Suprapubic skin (tissue), 3 donors: ENCODE measurements at regions not wholly inside any gene's neighbourhood (a gene's known extent, or its start where the extent isn't known, plus 50 kb on each side); places are given as distances from the start of the nearest gene placed in this dataset.

Experiments used
- POLR2AphosphoS5 ChIP-seq, 3 donors: sonication (generic); formaldehyde crosslinking; IDR thresholded peaks; one replicate each; pipeline ENCODE4 v1.6.1; 2017; ENCODE audit warnings: antibody characterized with exemption in 3 of 3
- TF ChIP-seq, protein P1 (sequence below), 2 donors: fragments of 200-600 bp in 1 of 2; fragments of 450-650 bp in 1 of 2; sonication (generic) in 1 of 2; IDR thresholded peaks; one replicate each; pipeline ENCODE4 v1.5.1; 2016 to 2019; ENCODE audit warnings: antibody characterized with exemption in 2 of 2, mild to moderate bottlenecking in 1 of 2, moderate library complexity in 1 of 2

DNA sequence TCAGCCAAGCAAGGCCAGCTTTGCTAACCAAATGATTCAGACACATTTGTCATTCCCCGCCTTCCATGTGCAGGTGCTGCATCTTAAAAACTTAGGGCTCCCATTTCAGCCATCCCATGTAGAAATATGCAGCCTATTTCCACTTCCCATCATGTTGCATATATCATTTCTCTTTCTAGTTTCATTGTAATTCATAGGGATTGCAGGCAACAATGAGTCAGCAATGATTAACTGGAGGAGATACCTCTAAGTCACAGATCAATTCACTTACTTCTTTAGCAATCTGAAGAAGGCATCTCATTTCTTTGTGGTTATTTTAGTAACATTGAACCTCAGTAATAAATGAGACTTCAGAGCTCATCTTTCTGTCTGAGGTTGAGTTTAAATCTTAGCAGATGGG is 276.1 kb upstream of the PKDCC start:
- no peak for TF ChIP-seq POLR2AphosphoS5 (IDR thresholded peaks at IDR 0.05)
- TF ChIP-seq, protein P1, sequence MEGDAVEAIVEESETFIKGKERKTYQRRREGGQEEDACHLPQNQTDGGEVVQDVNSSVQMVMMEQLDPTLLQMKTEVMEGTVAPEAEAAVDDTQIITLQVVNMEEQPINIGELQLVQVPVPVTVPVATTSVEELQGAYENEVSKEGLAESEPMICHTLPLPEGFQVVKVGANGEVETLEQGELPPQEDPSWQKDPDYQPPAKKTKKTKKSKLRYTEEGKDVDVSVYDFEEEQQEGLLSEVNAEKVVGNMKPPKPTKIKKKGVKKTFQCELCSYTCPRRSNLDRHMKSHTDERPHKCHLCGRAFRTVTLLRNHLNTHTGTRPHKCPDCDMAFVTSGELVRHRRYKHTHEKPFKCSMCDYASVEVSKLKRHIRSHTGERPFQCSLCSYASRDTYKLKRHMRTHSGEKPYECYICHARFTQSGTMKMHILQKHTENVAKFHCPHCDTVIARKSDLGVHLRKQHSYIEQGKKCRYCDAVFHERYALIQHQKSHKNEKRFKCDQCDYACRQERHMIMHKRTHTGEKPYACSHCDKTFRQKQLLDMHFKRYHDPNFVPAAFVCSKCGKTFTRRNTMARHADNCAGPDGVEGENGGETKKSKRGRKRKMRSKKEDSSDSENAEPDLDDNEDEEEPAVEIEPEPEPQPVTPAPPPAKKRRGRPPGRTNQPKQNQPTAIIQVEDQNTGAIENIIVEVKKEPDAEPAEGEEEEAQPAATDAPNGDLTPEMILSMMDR (IDR thresholded peaks at IDR 0.05) = no peak
